Activated naive CD4-positive, alpha-beta T cell treated with anti-CD3 and anti-CD28 coated beads, Interleukin-2, amount 50 U/mL, for 16 hours (primary cell): ENCODE measurements at regions not wholly inside any gene's neighbourhood (a gene's known extent, or its start where the extent isn't known, plus 50 kb on each side); places are given as distances from the start of the nearest gene placed in this dataset.
"Not testable (repeated sequence)": the region's sequence is repeated elsewhere in the genome, so short reads cannot be mapped to it uniquely, and the experiment has no call there.

Experiments
- DNase-seq: peaks from one replicate; pipeline ENCODE4 v3.0.0-alpha.2; 2020

DNA sequence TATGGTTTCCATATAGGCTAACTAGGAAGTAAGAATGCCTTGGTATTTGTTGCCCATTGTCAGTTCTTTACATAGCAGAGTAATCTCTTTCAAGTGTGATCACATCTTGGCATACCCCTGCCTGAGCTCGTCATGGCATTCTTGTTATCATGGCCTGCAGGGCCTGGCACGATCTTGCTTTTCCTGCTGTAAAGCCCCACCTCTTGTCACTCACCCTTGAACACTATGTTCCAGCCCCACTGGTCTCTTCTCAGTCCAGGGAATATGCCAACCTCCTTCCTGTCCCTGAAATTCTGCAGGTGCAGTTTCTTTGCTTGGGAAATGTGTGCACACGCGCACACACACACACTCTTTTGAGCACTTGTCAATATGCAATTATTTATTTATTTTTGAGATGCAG lies 250.2 kb upstream of the DMRT1 start:
- DNase-seq, result no peak

DNA sequence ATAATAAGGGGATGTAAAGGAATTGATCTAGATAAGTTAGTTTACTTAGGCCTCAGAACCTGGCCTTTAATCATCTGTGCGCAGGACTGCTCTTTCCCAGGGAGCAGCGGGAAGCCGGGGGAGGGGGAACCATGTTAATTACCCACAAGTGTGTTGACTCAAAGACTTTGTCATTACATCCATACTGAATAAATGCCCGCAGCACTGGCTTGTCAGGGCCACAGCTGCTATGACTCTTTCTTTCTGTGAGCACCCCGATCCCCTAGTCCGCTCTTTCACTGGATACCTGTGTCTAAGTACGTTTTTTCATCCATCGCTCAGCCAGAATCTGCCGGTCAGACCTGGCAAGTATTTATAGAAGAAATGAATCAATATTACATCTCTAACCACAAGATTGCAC lies 249.3 kb upstream of the DMRT1 start:
- no peak for DNase-seq

DNA sequence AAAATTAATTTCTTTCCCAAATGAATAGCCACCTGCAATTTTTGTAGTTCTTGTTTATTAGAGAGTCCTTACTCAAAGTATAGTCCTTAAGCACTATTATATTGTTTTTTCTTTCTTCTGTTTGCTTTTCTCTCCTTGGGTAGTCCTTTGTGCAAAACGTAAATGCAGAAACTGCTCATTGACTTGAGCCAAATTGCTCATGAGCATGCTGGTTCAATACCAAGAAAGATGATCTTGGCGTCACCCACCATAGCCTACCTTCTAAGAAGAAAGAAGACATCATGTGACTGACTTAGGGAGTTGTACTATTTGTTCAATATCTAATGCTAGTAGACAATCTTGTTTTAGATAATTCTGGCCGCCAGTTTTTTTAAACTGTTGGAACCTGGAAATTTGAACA lies 248.8 kb upstream of the DMRT1 start:
- DNase-seq, result no peak

DNA sequence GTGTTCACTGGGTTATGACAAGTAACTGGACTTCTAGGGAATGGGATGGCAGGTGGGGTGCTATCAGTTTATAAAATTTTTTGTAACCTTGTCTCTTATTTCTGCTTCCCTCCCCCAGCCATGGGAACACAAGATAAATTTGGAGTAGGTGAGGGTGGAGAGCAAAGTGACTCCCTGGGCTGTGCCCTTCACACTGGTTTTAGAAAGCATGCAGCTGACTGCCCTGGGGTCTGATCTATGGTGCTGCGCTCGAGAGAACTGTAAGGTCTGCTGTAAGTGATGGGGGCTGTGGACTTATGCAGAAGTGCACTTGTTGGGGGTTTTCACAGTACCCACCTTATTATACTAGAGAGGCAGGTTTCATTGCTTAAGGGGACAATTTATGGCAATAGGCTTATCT lies 247.7 kb upstream of the DMRT1 start:
- no peak for DNase-seq

DNA sequence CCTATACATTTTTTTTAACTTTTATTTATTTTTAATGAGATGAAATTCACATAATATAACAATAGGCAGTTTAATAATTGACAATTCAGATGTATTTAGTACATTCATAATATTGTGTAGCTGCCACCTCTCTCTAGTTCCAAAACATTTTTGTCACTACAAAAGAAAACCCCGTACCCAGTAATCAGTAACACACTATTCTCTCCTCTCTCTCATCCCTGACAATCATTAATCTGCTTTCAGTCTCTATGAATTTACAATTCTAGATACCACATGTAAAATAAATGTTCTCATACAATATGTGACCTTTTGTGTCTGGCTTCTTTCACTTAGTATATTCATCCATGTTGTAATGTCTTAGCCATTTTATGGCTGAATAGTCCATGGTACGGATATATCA lies 244.8 kb upstream of the DMRT1 start:
- no peak for DNase-seq

DNA sequence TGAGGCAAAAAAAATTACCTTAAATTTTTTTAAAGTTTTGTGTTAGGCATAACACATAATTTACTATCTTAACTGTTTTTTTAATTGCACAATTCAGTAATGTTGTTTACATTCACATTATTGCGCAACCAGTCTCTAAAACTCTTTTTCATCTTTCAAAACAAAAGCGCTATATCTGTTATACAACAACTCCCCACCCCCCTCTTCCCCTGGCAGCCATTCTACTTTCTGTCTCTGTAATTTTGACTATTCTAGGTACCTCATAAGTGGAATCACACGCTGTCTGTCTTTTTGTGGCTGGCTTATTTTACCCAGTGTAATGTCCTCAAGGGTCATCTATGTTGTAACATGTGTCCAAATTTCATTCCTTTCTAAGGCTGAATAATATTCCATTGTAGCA lies 241.5 kb upstream of the DMRT1 start:
- DNase-seq, result no peak

DNA sequence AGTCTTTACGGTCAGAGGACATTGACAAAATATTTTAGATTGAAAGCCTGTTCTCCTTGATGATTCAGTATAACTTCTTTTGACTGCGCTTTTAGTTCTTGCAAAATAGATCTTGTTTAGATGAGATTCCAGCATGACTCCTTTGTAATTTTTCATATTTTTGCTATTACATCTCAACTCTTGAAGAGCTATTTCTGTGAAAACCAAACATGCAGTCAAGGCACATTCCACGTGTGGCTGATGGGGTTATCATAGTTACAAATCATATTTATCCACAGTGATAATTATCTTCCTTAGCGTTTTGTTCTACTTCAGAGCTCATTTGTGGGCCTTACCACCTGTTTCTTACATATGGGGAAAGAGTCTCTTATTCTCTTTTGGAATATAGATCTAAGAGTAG lies 238.8 kb upstream of the DMRT1 start:
- no peak for DNase-seq

DNA sequence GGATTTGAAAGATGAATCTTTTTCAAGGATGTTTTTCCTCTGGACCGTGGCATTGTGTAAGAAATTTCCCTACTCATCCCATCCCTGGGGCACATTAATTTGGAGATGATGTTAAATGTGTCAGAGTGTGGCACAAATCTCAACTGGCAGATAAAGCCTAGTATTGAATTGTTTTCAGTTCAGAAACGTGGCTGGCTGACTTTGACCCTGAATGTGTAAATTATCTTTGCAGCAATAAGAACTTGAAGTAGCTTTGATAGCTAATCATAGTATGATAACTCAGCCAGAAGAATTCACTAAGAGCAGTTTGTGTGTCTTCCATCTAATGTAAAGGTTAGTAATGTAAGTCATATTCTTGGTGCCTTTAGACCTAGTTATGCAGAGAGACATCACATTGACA lies 238.4 kb upstream of the DMRT1 start:
- no peak for DNase-seq

DNA sequence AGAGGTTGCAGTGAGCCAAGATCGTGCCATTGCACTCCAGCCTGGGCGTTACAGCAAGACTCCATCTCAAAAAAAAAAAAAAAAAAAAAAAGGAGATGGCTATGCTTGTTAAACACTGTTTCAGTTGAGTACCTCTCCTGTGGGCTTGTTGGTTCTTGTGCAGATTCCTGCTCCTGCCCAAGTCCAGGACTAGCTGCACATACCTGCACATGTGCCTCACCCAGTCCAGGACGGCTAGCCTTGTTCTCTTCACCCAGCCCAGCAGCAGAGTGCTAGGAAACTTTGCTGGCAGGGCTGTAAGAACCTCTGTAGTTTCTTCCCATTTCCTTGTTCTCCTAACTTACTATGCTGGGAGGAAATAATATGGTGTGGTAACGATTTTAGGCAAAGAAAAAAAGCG lies 234.1 kb upstream of the DMRT1 start:
- DNase-seq, result no peak

DNA sequence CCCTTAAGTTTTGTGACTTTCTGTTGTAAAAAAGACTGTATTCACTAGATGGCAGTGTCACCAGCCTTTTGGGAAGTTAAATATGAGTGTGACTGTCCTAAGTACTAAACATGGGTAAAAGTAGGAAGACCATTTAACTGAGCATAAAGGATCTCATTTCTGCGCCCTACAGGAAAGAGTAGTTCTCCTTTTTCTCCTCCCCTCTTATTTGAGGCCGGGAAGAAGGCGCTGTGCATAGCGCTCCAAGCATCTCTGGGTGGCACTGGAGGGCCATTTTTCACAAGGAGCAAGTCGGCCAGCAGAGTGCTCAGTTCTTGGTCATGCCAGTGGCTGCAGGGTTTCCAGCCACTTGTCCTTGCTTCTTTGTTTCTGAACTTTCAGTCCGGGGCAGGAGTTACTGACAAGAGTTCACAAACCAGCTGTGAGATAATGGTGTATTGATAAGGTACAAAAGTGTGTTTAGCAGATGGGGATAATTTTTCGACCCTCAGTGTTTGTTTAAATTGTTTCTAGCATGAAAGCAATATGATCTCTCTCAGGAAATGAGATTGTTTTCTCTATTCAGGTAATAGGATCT lies 227.6 kb upstream of the DMRT1 start:
- DNase-seq, result peak; percentile 16

DNA sequence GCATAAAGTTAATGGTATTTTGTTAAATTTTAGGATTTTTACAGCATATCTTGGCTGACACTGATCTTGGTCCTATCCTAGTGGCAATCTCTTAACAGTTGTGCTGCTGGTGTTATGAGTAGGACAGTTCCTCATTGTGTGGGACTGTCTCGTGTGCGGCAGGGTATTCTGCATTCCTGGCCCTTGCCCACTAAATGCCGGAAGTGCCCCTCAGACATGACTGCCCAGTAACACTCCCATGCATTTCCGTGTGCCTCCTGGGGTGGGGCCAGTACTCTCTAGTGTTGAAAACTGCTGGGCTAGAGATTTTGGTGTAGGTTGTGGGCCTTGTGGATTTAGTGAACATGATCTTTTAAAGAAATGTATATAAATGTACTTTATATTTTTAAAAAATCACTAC lies 227.1 kb upstream of the DMRT1 start:
- no peak for DNase-seq

DNA sequence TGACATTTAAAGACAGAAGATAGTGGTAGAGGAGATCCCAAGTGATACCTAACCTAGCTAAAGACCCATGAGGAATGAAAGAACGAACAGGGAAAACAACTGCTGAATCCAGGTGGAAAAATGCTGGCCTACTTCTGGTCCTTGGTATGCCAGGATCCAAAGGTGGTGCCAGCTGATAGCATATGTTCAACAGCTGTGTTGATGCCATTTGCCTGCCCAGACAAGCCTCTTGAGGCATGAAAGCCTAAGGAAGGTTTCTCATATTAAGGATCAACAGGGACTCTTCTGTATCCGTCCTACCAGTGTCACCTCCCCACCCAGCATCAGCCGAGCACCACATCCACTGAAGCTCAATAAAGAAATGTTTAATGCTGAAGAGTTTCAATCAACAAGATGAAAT lies 225.7 kb upstream of the DMRT1 start:
- DNase-seq, result no peak

DNA sequence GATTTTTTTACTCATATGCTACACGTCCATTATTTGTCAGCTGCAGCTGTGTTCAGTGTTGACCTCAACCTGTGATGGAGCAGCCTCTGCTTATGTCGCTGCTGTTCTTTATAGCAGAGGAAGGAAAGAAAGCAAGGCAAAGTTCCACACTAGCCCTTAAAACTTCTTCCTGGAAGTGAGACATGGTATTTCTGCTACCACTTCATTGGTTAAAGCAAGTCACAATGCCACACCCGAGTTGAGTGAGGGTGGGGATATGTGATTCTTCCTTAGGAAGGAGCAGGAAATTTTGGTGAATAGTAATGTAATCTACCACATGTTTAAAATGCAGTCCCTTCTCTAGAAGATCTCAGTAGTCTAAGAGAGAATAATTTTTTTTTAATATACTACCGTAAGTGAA lies 224.8 kb upstream of the DMRT1 start:
- DNase-seq, result no peak

DNA sequence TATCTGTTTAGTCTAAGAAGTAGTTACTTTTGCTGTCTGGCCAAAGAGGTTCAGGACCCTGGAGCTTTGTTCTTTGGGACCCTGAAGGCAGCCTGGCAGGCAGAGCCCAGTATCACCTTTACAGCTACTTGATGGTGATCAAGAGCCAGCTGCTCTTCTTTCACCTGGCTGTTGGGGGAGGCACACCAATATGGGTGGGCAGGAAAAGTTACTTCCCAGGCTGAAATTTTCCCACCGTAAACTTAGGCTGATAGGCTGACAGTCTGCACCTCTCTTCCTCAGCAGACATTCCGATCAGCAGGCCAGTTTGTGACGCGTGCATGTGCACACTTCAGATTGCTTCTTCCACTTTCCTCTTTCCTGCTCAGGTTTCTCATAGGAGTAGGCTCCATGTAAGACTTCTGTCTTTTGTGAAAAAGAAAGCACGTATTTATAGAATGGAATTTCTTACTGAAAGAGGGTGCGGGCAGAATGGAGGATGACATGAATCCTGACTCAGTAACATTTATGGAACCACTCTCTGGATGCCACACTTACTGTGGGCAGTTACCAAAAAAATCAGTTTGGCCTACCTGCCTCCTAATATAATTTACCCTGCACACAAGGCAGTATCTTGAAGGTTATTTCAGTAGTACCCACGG lies 223.9 kb upstream of the DMRT1 start:
- DNase-seq, result no peak

DNA sequence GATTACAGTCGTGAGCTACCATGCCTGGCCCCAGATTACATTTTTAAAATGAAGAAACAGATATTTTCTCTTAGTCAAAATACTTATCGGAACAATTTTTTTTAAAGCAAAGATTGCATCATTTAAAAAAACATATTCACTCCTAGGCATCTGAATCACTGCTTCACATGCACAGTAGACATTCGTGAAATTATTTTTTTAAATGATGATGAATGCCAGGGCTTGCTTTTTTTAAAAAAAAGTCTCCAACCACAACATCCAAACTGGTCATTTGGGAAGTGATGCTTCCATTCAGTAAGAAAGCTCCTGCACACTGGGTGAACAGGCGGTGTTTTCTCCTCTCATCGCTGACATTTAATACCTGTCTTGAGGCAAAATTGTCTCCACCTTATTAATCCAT lies 223.0 kb upstream of the DMRT1 start:
- DNase-seq, result no peak

DNA sequence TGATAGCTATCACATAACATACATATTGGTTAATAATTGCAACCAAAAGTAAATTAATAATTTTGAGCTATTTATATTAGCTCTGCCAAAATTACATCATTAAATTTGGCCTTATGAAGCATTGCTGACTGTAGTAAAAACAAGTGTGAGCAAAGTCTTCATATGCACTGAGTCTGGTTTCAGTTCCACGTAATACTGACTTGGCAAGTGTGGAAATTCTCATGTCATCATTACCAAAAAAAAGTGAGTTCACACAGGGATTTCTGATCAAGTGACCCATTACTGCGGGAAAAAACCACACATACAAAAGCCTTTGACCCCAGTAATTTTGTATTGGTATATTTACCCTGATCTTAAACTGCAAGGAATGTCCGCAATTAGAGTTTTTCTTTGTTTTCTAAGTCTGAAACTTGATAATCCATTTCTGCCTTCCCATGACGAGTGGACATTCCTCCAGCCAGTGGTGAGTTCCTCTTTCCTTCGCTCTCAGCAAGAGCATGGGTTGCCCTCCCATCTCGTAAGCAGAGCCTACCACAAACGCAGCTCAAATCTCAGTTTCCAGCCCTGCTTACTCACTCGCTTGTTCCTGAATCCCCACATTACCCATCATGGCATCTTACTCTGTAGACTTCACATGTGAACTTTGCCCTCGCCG lies 220.2 kb upstream of the DMRT1 start:
- no peak for DNase-seq

DNA sequence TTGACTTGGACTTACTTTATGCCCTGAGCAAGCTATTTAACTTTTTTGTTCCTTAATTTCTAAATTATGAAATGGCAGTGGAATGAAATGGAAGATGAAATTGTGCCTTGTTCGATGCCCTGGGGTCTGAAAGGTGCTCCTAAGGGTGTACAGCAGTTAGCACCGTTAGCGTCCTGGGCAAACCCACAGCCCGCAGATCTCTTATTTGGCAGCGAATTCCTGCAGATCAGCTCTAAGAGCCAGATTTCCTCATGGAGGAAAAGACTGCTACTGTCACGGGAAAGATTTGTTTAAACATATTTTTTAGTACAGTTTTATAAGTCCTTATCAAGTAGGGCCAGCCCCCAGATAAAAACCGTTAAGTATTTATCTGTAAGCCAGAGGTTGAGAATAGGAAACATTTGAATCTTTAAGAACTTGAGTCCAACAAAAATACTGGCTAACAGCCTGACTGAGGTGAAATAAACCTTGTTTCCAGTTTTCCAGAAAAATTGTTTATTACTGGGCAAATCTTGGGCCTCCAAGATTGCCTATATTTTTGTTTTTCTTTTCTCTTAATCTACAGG lies 216.5 kb upstream of the DMRT1 start:
- DNase-seq, result no peak

DNA sequence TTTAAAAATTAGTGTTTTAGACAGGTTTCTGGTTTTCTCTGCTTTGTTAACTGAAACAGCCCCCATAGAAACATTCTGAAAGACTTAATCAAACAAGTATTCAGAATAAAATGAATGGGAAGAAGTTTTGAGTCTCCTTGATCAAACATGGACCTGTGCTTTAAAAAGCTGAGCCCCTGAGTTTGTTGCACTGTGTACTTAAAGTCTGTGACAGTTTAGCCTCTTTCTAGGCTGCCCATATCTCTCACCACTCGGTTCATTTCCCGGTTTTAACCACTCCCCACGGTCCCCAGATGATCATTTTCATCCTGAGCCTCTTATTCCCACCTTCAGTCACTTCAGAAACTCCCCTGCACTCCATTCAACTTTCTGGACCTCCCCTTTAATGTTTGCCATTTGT lies 215.9 kb upstream of the DMRT1 start:
- no peak for DNase-seq

DNA sequence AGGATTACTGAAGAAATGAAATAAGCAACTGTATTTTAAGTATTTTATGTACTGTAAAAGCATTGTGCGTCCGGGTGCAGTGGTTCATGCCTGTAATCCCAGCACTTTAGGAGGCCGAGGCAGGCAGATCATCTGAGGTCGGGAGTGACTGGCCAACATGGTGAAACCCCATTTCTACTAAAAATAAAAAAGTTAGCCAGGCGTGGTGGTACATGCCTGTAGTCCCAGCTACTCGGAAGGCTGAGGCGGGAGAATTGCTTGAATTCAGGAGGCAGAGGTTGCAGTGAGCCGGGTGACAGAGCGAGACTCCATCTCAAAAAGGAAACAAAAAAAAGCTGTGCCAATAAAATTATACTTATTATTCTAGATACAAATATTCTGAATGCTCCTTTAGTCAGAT lies 215.4 kb upstream of the DMRT1 start:
- DNase-seq, result not testable (repeated sequence)

DNA sequence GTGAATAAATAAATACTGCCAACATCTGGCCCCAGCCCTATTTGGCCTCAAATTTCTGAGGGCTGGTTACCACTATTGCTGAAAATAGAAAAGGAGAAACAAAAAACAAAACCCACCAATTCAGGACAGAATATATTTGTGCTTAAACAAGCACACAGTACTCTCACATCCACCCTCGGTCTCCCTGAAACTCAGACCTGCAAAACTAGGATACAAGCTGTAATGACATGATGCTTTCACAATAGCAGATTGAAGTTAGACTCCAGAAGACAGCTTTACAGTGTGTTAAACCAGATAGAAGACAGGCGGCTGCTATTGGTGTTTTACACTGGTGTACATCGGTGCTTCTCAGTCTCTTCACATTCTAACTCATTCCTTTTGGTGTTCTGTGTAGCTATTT lies 214.9 kb upstream of the DMRT1 start:
- no peak for DNase-seq

DNA sequence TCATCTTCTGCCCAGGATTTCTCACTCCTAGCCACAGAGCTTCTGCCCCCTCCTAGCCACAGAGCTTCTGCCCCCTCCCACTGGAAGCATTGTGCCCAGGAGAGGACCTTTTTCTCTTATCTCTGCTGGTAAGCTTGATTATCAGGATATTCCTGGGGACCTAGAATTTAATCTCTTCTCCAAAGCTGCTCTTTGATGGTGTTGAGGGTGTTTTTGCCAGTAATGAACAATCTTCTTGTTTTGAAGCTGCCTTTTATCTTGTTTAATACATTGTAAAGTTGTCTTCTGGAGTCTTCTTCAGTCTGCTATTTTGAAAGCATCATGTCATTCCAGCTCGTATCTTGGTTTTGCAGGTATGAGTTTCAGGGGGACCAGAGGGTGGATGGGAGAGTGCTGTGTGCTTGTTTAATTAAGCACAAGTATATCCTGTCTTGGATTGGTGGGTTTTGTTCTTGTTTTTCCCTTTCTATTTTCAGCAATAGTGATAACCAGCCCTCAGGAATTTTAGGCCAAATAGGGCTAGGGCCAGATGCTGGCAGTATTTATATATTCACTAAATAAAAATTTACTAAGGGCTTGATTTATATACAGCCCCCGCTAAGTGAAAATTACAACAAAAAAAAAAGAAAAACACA lies 214.0 kb upstream of the DMRT1 start:
- DNase-seq, result no peak

DNA sequence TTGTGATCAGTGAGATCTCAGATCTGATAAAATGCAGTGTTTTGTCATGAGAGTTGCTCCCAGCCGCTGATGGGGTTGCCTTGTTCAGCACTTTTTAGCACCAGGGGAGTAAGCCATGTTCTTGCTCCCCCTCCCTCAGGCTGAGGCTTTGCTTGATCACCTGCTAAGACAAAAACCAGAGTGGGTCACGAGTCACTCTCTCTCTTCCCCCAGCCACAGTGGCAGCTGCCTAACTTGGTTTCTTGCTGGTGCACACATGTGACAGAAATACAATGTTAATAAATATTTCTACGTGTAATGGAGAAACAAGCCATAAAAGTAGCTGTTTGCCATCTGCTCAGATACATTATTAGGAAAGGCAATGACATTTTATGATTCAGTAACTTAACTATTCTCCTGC lies 212.4 kb upstream of the DMRT1 start:
- no peak for DNase-seq

DNA sequence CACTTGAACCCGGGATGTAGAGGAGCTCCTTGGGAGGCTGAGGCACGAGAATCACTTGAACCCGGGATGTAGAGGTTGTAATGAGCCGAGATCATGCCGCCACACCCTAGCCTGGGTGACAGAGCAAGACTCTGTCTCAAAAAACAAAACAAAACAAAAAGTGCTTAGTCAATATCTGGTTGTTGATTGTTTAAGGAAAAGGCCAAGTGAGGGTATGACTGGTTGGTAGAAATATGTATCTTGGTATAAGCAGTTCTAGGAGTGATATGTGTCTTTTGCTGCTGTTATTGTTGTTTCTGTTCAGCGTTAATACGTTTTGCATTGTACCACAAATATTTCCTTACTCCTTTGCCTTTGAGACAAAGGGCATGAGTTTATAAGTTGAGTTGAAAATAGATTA lies 210.7 kb upstream of the DMRT1 start:
- DNase-seq, result no peak

DNA sequence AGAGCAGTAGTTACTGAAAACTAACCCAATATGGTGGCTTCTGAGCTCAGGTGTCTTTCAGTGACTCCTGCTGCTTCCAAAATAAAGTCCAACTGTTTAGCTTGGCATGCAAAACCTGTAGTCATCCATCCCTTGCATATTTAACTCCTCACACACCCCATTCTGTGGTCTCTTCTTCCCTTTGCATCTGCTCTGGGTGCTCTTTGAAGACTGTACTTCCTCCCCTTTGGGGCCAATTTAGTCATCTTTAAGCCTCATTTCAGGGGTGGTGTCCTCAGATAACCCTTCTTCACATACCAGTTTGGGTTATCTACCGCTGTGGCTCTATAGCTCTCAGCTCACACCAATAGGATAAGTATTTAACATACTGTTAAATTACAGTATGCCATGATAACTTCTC lies 209.9 kb upstream of the DMRT1 start:
- DNase-seq, result no peak
